GM21390 (cell line): ENCODE measurements at regions not wholly inside any gene's neighbourhood (a gene's known extent, or its start where the extent isn't known, plus 50 kb on each side); places are given as distances from the start of the nearest gene placed in this dataset.

Experiments used
- ATAC-seq: cut with Tn5 transposase; IDR thresholded peaks from one replicate; pipeline ENCODE4 v1.9.1; 2021; ENCODE audit not compliant: unreplicated experiment

DNA sequence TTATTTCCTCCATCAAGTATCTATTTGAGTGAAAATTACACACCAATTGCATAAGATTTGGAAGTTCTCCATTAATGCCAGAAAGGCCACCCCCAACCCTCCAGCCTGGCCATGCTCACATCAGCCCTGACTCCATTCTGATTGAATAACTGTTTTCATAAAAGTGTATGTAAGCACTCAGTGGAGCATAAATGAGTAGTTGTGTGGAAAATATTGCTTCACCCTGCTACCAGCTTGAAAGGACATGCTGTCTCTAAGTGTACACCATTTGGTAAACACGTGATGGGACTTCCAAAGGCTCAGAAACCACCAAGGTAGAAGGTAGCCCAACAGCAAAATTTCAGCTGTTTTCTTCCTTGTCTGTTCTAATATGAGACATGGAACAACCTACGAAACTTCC is 393.8 kb downstream of the ZNF385D start:
- ATAC-seq: no peak

DNA sequence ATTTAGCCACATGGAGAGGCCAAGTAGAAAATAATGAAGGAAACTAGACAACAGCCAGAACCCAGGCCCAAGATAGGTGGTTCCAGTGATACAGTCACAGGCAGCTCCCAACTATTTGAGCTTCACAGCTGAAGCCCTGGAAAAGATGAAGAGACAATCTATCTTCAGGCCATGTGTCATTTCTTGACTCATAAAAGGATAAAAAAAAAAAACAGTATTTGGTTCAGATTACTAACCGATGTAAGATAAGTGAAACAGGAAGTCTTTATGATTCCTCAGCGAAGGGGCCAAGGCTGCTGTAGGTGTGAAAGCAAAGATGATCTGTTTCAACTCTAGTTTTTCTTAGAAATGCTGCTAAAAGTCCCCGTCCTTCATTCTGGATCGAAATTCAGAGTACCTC is 394.6 kb downstream of the ZNF385D start:
- ATAC-seq: no peak

DNA sequence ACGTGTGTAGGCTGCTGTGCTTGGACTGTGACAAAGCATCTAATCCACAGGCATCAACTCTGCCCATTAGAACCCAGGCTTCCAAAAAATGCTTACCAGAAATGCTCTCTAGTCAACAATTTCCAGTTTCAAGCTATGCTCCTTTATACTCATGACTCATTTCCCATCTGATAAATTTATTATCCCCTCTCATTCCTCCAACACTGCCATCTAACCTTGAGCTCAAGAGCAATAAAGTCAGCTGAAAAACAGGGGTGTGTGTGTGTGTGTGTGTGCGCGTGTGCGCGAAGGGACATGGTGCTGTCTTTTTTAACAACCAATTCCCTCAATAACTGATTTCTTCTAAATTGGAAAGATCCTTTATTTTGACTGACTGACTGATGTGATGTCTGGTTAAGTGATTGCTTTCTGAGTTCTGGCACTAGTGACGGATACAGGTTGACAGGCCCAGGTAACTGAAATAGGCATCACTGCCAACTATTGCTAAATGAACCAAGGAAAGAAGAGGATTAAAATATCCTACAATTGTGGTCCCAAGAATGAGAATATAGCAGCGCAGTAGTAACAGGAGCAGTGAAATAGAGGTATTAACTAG is 405.5 kb downstream of the ZNF385D start:
- no peak for ATAC-seq

DNA sequence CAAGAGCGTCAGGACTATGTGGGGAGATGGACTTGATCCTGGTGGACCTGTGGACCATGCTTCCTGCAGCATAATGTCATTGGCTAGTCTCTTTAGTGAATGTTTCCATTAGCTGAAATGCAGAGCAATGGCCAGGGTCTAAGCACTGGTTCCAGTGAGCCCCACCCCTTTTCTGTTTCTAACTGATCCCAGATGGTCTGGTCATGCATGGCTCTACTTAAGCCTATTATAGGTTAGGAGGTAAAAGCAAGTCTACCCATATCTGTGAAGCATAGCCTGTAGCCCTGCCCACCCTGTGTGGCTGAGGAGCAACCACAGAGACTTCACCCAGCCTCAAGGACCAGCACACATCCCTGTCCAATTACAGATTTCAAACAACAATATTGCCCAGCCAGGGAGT is 419.2 kb downstream of the ZNF385D start:
- ATAC-seq: no peak

DNA sequence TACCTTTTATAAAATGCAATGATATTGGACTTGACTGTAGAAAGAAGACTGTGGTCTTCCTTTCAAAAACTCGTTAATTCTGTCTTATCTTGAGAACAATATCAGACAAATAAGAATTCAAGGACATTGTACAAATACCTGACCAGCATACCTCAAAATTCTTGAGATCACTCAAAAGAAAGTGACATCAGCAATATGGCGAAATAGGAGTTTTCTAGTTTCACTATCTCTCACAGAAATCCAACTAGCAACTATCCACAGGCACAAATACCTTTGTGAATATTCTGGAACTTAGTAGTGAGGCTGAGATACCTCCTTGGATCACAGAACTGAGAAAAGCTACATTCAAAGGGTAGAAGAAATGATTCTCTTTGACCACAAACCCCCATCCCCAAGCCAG is 419.7 kb downstream of the ZNF385D start:
- no peak for ATAC-seq

DNA sequence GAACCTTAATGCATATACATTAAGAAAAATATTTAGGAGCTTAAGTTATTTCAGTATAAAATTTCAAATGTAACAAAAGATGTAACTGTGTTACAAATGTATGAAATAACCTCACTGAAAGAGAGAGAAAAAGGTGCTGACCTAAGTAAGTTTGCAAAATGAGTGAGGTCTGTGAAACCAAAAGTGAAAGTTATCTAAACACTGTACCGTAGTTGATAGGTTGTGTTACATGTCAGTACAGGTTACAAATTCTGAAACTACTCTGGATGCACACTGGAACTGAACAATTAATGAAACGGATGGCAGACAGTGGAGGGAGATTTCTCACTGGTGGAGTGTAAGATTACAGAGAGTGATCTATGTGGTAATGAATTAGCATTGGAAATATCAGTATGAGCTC is 420.7 kb downstream of the ZNF385D start:
- ATAC-seq: peak; percentile 95

DNA sequence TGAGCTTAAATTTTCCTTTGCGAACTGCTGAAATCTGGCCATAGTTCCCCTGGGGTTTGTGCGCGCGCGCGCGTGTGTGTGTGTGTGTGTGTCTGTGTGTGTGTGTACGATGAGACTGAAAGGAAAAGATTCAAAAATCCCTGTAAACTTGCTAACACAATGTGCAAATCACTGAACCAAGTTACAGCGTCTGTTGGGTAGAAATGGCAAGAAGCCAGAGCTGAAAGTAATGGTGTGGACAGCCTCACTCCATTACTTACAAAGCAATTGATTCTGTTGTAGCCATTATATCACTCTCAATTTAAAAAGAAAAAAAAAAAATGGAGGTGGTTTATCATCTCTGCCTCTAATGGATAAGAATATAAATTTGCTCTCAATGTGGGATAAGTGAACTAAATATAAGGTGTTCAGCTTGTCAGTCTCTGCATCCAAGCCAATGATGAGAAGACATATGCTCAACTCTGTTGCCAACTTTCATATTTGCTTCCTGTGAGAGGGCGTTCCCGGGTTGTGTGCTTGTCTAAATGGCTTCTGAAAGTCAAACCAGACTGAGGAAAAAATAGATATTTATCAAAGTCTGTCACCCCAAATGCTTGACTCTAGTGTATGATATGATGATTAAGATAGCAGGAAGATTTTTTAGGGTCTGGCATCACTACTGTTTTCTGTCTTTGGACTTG is 422.2 kb downstream of the ZNF385D start:
- ATAC-seq: no peak

DNA sequence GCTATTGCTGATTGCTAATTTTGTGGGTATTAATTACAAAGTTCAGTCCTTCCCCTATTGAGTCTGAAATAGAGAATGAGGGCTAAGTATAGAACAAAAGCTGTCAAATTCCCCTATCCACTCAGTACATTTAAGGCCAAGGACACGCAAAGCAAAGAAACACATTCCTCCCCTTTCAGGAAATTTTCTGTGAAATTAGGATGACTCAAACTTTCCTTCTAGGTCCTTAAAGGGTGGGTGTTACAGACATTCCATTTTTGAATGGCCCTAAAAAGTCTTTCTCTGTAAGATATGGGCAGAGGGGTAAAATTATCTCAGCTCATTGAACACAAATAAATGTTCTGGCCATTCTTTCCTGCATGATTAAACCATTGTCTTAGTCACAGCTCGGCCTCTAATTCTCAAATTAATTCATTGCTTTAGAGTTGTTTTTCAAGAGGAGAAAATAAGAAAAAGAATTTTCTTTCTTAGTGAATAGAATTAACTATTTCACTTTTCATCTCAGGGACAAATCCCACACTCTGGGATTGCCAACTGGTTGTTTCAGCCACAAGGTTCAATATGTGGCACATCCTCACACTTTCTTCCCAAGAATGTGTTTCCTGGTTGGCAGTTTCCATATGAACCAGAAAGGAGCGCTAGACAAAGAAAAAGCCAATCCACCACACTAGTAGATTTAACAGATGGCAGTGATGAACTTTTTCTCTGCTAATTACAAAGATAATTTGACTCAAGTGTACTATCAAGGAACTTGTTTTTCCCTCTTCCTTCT is 424.1 kb downstream of the ZNF385D start:
- no peak for ATAC-seq

DNA sequence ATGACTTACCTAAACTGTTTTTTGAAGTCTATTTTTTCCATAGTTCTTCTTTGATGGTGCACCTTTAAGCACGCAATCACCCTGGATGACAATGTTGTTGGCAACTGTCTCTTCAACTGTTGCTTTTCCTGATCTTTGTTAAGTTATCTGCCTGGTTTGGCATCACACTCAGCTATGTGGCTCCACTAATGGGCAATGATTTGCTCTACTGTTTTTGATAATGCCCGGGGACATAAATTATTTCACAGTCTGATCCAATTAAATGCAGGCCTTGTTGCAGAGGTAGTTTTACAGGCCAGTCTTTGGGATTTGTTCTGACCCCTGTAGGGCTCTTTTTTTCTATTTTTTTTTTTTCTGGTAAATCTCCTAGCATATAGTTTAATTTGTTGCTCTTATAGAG is 436.3 kb downstream of the ZNF385D start:
- ATAC-seq: no peak

DNA sequence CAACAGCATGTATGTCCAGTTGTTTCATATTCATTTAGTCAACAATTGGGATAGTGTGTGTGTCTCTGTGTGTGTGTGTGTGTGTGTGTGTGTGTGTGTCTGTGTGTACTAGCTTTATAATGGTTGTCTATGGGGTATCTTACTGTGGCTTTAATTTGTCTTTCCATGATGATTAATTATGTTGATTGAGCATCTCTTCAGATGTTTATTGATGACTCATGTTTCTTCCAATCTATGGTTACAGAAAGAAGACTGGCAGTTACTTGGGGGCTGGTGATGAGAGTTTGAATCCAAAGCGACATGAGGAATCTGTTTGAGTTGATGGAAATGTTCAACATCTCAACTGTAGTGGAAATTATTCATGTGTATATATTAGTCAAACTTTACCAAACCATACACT is 440.1 kb downstream of the ZNF385D start:
- ATAC-seq: no peak

DNA sequence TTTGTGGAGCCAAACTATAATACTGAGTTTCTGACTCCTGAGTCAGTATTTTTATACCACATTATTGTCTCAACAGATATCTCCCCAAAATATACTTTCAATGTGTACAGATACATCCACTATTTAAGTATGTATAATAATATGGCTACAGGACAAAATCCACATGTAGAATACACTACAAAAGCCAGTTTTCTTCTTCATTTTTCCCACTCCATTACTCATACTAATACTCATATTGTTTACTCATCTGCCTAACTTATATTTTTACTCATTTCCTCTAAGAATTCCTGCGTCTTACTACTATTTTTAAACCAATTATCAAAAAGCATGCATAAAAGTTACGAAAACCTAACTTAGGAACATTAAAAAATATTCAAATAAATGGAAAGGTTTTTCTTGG is 440.8 kb downstream of the ZNF385D start:
- ATAC-seq: no peak

DNA sequence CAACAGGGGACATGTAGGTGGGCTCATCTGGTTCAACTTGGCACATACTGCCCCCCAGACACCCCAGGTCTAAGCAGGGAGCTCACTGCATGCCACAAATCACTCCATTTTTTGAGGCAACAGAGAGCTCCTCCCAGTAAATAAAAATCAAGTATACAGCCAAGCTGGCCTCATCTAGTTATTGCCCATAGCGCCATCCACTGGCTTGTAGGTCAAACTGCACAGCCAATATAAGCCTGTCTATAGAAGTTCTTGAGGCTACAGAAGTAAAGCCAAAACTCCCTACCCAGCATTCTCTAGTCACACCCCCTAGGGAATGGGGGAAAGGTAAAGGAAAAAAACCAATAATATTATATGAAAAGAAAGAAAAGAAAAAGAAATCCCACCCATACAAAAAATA is 453.7 kb downstream of the ZNF385D start:
- ATAC-seq: no peak

DNA sequence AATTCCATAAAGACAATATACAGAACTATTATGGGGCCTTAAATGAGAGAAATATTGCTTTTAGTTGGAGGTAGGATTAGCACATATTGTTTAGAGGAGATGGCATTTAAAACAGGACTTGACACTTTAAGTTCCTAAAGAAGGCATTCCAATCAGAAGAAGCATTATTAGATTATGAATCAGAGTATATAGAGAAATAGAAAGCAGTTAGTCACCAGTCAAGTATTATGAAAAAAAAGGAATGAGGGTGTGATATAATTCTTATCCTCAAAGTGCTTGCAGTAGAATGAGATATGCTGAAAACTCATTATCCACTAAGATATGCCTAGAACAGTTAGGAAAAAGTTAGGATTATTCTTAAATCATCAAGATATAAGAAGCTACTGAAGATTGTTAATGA is 456.2 kb downstream of the ZNF385D start:
- no peak for ATAC-seq

DNA sequence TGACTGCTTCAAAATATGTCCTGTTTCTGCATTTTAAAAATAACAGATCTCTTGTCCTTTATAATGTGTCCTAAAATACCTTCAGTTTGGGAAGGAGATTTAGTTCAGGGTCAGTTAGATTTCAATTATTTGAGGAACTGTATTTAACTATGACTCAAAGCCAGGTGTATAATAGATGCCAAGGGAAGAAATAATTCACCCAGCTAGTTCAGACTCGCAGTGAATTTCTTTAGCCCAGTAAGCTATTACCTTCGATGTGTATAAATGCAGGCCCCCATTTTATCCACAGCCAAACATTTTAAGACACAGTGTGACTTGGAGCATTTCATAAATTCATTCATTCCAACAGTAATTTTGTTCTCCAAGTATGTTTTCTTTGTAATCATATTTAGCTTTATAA is 458.0 kb downstream of the ZNF385D start:
- ATAC-seq: no peak

DNA sequence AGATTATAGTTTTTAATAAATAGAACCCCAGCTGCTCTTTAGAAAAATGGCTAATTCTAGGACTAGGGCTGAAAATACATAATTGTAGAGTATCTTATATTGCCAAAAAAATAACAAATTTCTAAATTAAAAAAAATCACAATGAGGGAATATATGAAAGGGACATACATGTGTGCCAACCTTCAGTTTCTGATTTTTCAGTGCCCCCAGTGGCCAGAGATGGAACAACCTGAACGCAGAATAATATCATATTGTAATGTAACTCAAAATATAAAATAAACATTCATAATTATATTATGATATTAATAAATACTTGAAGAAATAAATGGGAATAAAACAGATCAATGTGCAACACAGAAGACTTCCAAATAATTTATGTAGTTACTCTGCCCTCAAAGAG is 460.5 kb downstream of the ZNF385D start:
- ATAC-seq: no peak

DNA sequence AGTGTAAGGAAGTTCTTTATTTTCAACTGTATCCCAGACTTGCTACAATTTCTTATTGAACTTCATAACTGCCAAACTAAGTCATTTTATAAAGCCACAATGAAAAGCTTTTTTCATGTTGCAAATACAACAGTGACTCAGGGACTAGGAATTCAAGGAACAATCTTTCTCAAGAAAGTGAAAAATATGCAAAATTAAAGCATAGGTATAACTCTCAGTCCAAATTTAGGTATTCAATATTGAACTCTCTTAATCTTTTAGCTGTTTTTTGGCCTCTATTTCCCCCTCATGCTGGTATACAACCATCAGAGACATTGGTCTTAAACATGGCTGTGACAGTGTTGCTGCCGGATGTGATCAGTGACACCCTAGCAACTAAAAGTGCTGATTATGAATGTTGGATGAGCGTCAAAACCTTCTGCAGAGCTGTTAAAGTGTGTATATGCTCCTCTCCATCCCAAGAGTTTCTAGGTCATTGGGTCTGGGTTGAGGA is 476.9 kb downstream of the ZNF385D start:
- ATAC-seq: no peak

DNA sequence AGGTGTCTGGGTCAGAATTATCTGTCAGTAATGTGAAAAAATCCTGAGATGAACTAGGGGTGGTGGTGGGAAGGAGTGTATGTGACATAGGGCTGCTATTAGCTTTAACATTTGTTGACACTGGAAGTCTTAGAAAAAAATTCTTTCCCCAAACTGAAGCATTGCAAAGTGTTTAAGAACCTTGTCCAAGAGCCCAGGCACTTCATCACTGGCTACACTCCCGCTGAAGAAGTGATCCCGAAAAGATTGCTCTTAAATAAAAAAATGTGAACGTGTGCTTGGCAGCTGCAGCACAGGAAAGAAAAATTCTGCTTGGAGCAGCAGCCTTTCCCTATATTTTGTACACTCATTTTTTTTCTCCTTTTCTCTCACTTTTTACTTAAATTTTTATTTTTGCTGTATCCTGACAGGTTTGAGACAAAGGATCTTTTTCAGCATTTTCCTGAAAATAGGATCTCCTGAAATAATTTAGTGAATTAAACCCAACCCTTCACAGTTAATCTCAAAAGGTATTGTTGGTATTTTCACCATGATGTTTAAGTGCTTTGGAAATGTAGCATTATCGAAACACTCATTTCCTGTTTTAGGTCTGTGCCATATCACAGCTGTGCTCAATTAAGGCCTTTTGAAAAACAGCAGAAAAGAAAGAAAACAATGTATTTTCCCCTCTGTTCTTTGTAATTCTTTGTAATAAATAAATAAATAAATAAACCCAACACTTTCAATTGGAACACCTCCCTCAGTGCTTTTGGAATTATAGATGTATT is 477.6 kb downstream of the ZNF385D start:
- ATAC-seq: no peak

DNA sequence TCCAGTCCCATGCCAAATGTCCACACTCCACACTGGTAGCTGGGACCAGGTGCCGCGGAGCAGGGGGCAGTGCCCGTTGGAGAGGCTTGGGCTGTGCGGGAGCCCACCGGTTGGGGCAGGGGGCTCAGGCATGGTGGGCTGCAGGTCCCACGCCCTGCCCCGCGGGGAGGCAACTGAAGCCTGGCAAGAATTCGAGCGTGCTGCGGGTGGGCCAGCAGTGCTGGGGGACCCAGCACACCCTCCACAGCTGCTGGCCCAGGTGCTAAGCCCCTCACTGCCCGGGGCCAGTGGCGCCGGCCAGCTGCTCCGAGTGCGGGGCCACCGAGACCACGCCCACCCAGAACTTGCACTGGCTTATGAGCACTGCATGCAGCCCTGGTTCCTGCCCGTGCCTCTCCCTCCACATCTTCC is 479.4 kb downstream of the ZNF385D start:
- ATAC-seq: no peak

DNA sequence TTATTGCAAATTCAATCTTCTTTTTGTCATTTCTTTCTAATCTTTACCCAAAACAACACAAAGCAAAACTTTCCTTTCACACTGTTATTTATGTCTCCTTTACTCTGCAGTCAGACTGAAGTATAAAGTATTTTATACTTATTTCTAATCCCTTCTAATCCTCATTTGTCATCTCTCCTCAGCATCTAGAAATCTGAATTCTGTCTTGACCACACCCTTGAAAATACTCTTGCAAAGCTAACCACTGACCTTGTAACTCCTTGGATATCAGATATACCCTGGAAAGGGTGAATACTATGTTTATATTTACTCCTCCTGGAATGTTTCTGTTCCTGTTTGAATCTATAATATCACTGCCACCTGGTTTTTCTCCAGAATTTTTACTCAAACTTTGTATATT is 481.1 kb downstream of the ZNF385D start:
- no peak for ATAC-seq

DNA sequence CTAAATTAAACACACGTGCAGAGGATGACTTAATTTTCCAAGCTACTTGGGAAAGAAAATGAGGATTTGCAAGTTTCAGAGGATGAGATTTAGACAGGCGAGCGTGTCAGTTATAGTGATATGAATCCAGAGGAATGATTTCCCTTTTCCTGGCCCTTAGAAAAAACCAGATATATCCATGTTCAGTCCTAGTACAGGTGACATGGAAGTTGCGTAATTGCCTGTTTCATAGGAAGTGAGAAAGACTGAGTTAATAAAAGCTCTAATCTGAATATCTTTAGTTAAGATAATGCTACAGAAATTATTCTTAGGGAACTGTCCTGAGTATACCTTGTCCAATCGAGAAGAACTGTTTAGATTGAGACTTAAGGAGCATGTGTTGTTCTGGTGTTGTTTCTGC is 490.5 kb downstream of the ZNF385D start:
- no peak for ATAC-seq

DNA sequence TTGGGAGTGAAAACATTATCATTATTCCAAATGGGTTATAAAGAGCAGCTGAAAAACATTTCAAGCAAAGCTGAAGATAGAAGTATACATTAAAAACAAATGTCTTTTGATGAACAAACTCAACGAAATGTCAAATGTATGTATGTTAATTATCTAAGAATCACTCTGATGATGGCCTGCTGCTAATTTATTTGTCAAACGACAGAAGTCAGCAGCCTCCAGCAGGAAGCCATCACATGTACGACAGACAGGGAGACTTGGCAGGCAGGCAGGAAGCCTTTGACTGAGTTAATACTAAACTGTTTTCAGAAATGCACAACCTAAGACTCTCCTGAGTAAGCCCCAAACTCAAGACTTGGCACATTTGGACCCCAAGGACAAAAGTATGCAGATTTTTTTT is 491.1 kb downstream of the ZNF385D start:
- ATAC-seq: no peak

DNA sequence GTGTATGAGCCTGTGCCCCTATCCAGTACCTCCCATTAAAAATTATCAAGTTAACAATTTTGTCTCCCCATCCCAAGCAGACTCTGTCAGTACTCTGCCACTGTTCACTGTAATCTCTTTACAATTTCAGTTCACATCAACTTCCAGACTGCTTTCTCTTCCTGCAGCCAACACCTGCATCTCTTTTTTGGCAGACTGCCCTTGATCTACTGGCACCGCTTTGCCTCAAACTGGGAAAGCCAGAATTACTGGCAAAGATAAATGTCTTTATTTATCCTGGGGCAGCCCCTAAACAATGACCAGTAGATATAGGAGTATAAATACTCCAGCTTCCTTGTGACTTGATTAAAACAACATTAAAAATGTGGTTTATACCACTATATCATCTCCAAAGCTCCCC is 494.1 kb downstream of the ZNF385D start:
- ATAC-seq: no peak
